DMS79 (cell line): ENCODE measurements at regions not wholly inside any gene's neighbourhood (a gene's known extent, or its start where the extent isn't known, plus 50 kb on each side); places are given as distances from the start of the nearest gene placed in this dataset.
"Not testable (repeated sequence)": the region's sequence is repeated elsewhere in the genome, so short reads cannot be mapped to it uniquely, and the experiment has no call there.

Source experiments
- DNase-seq: peaks from one replicate; lab custom pipeline; 2025; lab: John Stamatoyannopoulos, UW

GRCh38 chr5:62167561-62168057 lies 138.4 kb upstream of the KIF2A start:
- peak; percentile 54 for DNase-seq

- DNase-seq, result peak; percentile 7
Measured at GRCh38 chr5:62168506-62169281, 137.3 kb upstream of the KIF2A start.

GRCh38 chr5:62178258-62178657 lies 127.7 kb upstream of the KIF2A start:
- DNase-seq, result no peak

- DNase-seq, result no peak
Measured at GRCh38 chr5:62182802-62183201, 123.2 kb upstream of the KIF2A start.

- DNase-seq, result no peak
Measured at GRCh38 chr5:62183727-62184126, 122.3 kb upstream of the KIF2A start.

DNA sequence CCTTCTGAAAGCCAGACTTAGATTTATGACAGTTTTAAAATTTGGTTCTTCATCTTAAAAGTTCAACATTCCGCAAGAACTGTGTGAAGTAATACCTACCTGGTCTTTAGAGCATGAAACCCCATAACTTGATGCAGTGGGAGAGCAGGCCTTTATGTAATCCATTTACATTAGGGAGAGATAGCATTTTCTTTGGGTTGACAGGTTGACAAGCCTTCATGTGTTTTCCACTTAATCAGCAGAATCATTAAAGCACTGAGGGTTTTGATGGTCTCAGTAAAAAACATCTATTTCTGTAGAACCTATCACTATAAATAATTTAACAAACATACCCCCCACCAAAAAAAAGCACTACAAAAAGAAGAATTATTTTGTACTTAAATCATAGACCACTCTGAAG lies 121.6 kb upstream of the KIF2A start:
- DNase-seq, result no peak

DNA sequence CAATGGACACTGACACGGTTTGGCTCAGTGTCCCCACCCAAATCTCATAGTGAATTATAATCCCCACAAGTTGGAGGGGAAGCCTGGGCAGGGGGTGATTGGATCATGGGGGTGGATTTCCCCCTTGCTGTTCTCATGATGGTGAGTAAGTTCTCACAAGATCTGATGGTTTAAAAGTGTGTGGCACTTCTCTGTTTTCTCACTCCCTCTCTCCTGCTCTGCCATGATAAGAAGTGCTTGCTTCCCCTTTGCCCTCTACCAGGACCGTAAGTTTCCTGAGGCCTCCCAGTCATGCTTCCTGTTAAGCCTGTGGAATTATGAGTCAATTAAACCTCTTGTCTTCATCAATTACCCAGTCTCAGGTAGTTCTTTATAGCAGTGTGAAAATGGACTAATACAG lies 115.8 kb upstream of the KIF2A start:
- DNase-seq, result no peak

GRCh38 chr5:62190931-62191330 lies 115.1 kb upstream of the KIF2A start:
- no peak for DNase-seq

- no peak for DNase-seq
Measured at GRCh38 chr5:62192958-62193357, 113.0 kb upstream of the KIF2A start.

GRCh38 chr5:62196532-62196931 lies 109.5 kb upstream of the KIF2A start:
- DNase-seq, result not testable (repeated sequence)

DNA sequence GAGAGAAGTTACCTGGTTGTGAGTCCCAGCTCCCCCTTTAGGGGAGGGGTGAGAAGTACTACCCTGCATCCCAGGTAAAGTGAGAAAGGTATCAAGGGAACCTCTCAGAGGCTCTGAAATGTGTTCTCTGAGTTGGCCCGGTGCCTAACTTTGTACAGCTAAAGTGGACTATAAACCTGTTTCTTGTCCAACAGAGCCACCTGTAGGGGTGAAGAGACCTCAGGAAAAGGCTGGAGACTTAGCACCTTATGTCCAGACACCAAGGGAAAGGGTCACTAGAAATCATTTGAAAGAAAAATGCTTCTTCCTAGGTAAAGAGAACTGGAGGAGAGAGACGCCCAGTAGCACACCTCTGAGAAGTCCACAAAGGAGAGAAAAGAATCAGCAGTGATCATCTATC lies 108.3 kb upstream of the KIF2A start:
- DNase-seq, result no peak

DNA sequence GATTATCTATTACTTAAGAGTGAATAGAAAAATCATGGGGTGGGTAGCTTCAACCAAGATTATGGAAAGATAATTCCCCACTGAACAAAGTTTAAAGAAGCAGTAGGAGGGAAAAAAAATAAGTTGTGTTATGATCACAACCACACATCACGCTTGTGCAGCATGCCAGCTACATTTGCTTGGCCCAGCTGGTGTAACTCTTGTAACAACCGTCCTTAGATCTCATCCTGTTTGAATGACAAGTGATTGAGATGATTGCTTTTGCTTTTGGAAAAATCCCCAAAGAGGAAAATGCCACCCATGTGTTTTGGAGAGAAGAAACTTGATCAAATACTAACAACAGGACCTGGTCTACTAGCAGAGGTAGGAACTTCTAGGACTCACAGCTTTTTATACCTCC lies 107.6 kb upstream of the KIF2A start:
- no peak for DNase-seq

DNA sequence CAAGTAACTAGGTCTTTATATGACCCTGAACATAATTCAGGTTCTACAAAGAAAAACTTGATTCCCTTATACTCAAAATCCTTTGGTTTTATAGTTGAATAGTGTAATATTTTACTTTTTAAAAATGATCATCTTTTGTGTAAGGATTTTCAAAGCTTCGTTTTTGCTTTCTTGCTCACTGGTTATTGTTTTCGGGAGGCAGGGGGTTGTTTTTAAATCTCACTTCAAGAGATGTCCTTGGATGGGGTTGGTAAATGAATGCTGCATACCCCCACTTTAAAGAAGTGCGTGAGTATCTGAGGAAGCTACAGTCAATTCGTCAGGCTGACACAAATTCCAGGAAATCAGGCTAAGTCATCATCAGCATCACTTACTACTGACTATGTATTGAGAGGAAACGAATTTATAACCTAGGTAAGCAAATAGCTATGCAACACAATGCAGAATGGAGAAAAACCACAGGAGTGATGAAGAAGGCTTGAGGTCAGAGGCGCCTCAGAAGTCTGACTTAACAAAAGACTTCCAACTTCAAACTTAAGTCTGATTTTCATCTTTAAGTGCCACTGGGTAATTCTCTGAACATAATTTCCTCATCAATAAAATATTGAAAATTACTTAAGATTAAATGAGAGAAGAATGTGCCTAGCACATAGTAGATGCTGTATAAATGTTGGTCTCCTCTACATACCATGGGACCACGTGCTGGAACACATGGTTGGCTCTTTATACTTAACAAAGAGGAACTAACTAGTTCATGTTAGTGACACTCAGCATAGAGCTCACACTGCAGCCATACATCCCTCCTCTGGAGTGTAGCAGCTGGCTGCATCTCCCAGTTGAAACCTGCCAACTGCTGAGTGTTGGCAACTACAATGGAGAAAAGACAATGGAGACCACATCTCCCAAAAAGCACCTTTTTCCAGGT lies 106.0 kb upstream of the KIF2A start:
- no peak for DNase-seq

DNA sequence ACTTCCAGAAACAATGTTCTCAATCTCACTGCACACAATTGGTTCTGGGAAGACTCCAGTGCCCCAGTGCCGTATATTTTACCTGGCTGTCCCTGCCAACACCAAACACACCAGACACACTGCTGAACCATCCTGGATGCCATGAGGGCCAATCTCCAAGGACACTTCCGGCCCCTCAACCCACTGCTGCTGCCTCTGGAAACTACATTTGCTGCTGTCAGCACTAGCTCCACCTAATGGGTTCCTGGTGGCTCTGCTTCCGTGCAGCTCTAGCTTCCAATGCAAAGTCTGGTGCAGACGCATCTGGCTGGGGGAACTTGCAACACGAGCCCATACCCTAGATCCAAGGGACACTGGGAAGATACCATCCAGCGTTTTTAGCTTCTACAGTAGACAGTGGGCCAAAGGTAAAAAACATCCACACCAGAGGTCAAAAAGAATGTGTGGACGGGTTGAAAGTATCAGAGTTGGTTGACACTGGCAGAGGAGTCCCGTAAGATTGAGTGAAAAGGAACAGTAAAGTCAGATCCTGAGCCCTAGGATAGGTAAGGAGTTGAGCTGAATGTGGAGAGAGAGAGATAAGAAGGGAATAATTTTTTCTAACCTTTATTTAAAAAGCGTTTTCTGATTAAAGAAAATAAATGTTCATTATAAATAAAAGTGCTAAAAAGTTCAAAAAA lies 99.7 kb upstream of the KIF2A start:
- no peak for DNase-seq

DNA sequence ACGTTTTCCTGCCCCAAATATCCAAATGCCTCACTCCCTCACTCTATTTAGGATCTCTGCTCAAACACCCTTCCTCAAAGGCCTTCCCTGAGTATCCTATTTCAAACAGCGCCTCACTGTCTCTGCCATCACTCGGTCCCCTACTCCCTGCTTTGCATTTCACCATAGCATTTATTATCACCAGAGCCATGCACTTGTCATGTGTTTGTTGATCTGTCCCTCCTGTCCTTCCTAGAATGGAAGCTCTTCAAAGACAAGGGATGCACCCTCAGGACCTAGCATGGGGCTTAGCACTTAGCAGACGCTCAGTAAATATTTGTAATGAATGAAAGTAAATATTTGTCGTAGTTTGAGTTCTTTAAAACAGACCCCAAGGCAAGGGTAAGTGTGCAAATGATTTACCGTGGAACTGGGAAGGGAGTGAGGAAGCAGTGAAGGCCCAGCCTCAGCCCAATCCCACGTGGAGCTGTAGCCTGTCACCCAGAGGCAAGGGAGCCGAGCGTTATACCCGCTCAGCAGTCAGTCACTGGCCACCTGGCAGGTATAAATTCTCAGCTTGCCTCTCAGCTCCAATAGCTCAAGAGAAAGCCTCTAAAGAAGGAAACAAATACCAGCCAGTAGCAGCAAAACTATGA lies 97.7 kb upstream of the KIF2A start:
- DNase-seq, result no peak

DNA sequence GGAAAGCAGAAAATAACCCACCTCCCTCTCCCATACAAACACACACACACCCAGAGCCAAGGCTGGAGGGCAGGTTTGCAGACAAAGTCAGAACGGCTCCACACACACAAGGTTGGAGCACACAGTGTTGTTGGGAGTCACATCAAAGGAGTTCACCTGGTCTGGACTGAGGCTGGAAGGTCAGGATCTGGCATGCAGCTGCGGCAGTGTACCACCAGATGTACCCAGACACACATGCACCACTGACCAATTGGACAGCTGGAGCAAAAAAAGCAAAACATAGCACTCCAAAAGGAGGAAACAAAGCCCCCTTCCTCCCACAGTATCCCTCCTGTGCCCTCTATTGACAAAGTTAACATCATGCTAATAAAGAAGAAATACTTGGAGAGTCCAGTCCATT lies 94.6 kb upstream of the KIF2A start:
- no peak for DNase-seq

- no peak for DNase-seq
Measured at GRCh38 chr5:62212648-62213047, 93.4 kb upstream of the KIF2A start.

GRCh38 chr5:62214701-62215100 lies 91.3 kb upstream of the KIF2A start:
- no peak for DNase-seq

DNA sequence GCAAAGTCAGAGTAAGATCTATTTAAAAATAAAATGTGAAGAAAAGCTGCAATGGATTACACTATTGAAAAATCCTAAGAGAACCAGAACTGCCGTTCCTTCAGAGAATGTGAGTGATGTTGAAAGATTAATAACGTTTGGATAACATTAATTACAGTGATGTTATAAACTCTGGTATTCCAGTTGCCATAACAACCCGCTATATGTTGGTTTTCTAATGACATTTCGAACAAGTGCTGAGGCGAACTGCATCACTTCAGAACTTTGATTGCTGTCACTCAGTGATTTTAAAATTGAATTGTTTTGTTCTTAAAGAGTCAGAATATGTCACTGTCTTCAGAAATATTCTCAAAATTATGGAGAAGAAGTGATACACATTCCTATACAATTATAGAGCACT lies 89.4 kb upstream of the KIF2A start:
- not testable (repeated sequence) for DNase-seq

DNA sequence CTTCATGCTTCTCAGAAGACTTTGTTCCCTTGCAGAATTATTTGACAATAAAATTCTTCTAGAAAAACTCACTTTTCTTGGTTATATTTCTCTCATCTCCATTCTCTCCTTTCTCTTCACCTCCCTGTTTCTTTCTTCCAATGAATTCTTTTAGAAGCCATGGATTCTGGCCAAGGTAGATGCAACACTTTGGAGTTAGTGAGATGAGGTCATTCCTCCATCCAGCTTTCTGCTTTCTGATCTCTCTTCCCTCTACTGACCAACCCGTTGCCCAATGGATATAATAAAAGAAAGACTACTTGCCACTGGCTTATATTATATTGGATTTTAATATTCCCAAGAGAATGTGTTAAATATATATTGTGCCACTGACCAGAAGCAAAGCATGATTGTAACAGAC lies 88.9 kb upstream of the KIF2A start:
- not testable (repeated sequence) for DNase-seq

DNA sequence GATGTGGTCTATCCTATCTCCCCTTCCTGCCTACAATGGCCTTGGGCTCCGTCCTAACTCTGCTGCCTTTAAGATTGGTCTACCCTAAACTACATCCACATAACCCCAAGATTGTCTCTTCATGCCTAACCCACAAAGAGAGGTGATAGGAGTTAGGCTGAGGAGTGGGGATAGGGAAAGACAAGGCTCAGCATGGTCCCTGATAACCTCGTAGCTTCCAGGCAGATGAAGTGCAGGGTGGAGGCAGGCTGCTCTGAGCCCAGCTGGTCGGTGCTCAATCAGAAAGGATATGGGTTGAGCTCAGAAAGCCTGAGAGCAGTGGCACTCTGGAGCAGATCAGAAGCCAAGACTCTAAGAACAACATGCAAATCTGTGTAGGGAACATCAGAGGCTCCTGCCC lies 87.1 kb upstream of the KIF2A start:
- DNase-seq, result not testable (repeated sequence)

GRCh38 chr5:62221881-62222280 lies 84.1 kb upstream of the KIF2A start:
- DNase-seq, result not testable (repeated sequence)
